ENCODE measurements at regions not wholly inside any gene's neighbourhood (a gene's known extent, or its start where the extent isn't known, plus 50 kb on each side); places are given as distances from the start of the nearest gene placed in this dataset.
A peak's percentile ranks its signal among the peaks of the same experiment; 100 is the strongest.

- no peak for DNase-seq (ENCODE audit: low read depth)
These were observed 71.8 kb downstream of the FUNDC1 start for GRCh38 chrX:44470816-44471215.

GRCh38 chrX:44462850-44463249, 79.8 kb downstream of the FUNDC1 start:
- TF ChIP-seq CTCF (IDR thresholded peaks at IDR 0.05; ENCODE audit: control insufficient read depth, extremely low read depth, insufficient read depth): no peak
- no peak for DNase-seq (ENCODE audit: low read depth)
- no peak overlapping the region for H3K4me3 ChIP-seq (ENCODE audit: low read depth, low read length)

More at GRCh38 chrX:44470816-44471215, 71.8 kb downstream of the FUNDC1 start:
- H3K4me3 ChIP-seq (ENCODE audit: low read depth, low read length): no peak overlapping the region
- TF ChIP-seq CTCF (IDR thresholded peaks at IDR 0.05; ENCODE audit: control insufficient read depth, extremely low read depth, insufficient read depth): no peak

- DNase-seq (ENCODE audit: low read depth): no peak
- H3K4me3 ChIP-seq (ENCODE audit: low read depth, low read length): no peak overlapping the region
- TF ChIP-seq CTCF (IDR thresholded peaks at IDR 0.05; ENCODE audit: control insufficient read depth, extremely low read depth, insufficient read depth): no peak
These were observed 83.2 kb downstream of the FUNDC1 start for GRCh38 chrX:44459501-44459900.

GRCh38 chrX:44456685-44457084, 86.0 kb downstream of the FUNDC1 start:
- no peak for TF ChIP-seq CTCF (IDR thresholded peaks at IDR 0.05; ENCODE audit: control insufficient read depth, extremely low read depth, insufficient read depth)
- no peak overlapping the region for H3K4me3 ChIP-seq (ENCODE audit: low read depth, low read length)
- DNase-seq (ENCODE audit: low read depth): no peak

GRCh38 chrX:44451056-44451455, 91.6 kb downstream of the FUNDC1 start:
- TF ChIP-seq CTCF (IDR thresholded peaks at IDR 0.05; ENCODE audit: control insufficient read depth, extremely low read depth, insufficient read depth): no peak
- no peak for DNase-seq (ENCODE audit: low read depth)
- H3K4me3 ChIP-seq (ENCODE audit: low read depth, low read length): no peak overlapping the region

GRCh38 chrX:44447214-44447613, 95.4 kb downstream of the FUNDC1 start:
- no peak overlapping the region for H3K4me3 ChIP-seq (ENCODE audit: low read depth, low read length)
- DNase-seq (ENCODE audit: low read depth): peak; percentile 55
- TF ChIP-seq CTCF (IDR thresholded peaks at IDR 0.05; ENCODE audit: control insufficient read depth, extremely low read depth, insufficient read depth): no peak

- no peak overlapping the region for H3K4me3 ChIP-seq (ENCODE audit: low read depth, low read length)
- DNase-seq (ENCODE audit: low read depth): no peak
- TF ChIP-seq CTCF (IDR thresholded peaks at IDR 0.05; ENCODE audit: control insufficient read depth, extremely low read depth, insufficient read depth): no peak
These were observed 96.5 kb upstream of the EFHC2 start for GRCh38 chrX:44440006-44440405.

Data from LNCaP clone FGC (cell line).